ENCODE measurements at regions not wholly inside any gene's neighbourhood (a gene's known extent, or its start where the extent isn't known, plus 50 kb on each side); places are given as distances from the start of the nearest gene placed in this dataset.

DNA sequence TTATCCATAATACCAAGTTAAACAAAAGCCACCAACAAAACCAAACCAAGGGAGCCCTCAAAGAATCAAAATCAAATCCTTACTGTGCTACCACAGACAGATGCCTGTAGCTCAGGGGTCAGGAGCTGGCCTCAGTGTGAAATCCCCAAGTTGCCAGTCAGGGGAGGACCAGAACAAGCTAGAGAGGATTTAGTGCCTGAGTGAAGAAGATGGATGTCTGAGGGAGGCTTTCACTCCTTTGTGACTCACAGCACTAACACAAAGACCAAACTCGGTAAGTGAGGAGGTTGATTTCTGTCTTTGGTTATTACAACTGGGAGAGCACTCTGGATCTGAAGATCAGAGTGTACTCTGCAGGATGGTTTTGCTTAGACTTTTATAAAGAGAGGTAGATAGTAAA is 189.9 kb upstream of the ZNF184 start:
- TF ChIP-seq ZFP3 (CRISPR knock-in tag; IDR thresholded peaks at IDR 0.05) (no peak), ZNF70 (CRISPR knock-in tag; IDR thresholded peaks at IDR 0.05) (no peak), ZFP30 (CRISPR knock-in tag; IDR thresholded peaks at IDR 0.05) (no peak)
- TF ChIP-seq, protein P1, sequence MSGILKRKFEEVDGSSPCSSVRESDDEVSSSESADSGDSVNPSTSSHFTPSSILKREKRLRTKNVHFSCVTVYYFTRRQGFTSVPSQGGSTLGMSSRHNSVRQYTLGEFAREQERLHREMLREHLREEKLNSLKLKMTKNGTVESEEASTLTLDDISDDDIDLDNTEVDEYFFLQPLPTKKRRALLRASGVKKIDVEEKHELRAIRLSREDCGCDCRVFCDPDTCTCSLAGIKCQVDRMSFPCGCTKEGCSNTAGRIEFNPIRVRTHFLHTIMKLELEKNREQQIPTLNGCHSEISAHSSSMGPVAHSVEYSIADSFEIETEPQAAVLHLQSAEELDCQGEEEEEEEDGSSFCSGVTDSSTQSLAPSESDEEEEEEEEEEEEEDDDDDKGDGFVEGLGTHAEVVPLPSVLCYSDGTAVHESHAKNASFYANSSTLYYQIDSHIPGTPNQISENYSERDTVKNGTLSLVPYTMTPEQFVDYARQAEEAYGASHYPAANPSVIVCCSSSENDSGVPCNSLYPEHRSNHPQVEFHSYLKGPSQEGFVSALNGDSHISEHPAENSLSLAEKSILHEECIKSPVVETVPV (CRISPR knock-in tag; IDR thresholded peaks at IDR 0.05): no peak
